ENCODE measurements at regions not wholly inside any gene's neighbourhood (a gene's known extent, or its start where the extent isn't known, plus 50 kb on each side); places are given as distances from the start of the nearest gene placed in this dataset.

- DNase-seq (ENCODE audit: low spot score) = peak; percentile 45
These were observed 236.6 kb upstream of the GSE1 start for GRCh38 chr16:85376292-85377095.

DNA sequence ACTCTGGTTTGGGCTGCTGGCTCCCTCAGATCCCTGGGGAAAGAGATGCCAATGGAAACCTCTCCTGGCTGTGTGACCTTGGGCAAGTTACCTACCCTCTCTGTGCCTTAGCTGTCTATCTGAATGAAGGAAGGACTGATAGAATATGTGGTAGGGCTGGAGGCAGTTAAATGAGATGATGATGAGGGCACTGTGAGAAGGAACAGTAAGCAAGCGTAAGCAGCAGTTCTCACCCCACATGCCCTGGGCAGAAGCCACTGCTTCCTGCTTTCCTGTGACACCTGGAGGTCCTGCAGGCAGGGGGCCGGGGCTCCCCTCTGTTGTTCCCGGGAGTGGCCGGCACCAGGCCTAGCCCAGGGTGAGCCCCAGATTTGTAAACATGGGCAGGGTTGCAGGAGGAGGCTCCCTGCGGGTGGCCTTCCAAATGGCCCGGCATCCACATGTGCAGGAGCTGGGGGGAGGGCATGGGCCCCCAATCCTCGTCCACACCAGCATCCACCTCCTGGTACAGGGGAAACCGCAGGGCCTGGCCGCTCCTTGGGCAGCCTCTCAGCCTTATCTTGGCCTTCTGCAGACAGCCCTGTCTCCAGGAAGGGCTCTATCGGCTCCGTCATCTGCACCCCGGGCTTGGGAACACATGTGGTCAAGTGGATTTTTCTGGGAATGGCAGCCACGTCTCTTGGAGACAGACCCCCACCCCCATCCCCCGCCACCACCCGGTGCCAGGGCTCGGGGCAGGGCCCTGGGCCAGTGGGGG lies 235.6 kb upstream of the GSE1 start:
- DNase-seq (ENCODE audit: low spot score) = no peak

GRCh38 chr16:85378145-85379040 lies 234.7 kb upstream of the GSE1 start:
- no peak for DNase-seq (ENCODE audit: low spot score)

DNA sequence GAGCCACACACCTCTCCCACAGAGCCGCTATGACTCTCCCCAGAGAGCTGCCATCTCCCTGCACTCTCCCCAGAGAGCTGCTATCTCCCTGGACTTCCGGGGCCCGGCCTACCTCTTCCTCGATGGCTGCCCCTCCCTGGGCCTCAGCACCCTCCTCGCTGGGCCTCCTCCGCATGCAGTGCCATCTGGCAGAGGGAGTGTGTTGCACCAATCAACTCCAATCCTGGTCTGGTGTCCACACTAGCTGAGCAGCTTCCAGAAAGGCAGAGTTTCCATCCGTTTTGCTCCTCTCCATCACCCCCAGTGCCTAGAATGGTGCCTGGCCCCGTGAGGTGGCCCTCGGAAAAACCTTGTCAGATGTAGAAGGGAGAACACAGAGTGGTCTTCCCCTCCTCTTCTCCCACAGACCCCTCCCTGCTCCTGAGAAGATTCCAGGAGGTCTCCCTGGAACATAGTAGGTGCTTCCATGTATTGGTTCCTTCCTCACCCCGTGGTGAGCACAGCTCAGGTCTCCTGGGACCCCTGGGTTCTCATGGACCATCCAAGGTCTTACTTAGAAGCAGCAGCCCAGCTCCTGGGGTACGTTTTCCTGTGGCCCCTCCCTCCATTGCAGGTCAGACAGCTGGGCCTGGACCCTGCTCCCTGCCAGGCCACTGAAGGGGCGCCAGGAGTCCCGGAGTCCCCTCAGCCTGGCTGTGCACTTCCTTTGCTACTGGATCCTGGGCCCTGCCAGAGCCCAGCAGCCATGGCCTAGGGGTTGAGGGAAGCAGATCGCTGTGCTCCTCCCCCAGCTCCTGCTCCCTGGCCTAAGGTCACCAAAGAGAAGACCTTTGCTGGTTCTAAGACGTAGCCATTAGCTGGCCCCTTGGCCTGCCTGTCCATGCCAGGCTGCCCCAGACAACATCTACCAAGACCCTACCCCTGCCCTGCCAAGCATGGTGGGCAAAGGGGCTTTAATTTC lies 233.8 kb upstream of the GSE1 start:
- DNase-seq (ENCODE audit: low spot score) = no peak

DNA sequence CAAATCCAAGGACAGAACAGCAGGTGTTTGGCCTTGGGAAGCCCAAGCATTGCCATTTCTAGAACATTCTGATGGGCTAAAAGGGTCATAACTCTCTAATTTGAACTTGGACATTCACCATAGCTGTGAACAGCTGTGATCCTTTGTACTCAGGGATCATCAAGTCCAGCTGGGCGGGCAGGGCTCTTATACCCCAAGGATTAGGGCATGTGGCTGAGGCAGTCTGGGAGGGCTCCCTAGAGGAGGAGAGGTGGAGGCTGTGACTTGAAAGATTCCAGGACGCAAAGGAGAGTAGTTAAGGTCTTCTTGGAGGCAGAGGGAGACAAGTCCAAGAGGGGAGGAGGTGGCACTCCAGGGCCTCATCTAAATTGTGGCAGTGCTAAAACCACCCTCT lies 233.1 kb upstream of the GSE1 start:
- no peak for DNase-seq (ENCODE audit: low spot score)

- DNase-seq (ENCODE audit: low spot score) = no peak
These were observed 232.0 kb upstream of the GSE1 start for GRCh38 chr16:85380905-85381737.

GRCh38 chr16:85381738-85382592 lies 231.2 kb upstream of the GSE1 start:
- DNase-seq (ENCODE audit: low spot score) = no peak

DNA sequence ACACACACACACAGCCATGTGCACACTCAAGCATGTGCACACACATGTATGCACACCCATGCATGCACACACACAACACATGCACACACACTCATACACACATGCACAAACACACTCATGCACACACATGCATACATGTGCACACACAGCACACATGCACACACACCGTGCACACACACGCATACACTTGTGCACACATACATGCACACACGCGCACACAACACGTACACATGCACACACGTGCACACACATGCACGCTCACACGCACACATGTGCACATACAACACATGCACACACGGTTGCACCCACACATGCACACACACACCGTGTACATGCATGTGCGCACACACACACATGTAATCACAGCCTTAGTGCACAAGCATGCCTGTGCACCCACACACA lies 230.4 kb upstream of the GSE1 start:
- DNase-seq (ENCODE audit: low spot score) = no peak

DNA sequence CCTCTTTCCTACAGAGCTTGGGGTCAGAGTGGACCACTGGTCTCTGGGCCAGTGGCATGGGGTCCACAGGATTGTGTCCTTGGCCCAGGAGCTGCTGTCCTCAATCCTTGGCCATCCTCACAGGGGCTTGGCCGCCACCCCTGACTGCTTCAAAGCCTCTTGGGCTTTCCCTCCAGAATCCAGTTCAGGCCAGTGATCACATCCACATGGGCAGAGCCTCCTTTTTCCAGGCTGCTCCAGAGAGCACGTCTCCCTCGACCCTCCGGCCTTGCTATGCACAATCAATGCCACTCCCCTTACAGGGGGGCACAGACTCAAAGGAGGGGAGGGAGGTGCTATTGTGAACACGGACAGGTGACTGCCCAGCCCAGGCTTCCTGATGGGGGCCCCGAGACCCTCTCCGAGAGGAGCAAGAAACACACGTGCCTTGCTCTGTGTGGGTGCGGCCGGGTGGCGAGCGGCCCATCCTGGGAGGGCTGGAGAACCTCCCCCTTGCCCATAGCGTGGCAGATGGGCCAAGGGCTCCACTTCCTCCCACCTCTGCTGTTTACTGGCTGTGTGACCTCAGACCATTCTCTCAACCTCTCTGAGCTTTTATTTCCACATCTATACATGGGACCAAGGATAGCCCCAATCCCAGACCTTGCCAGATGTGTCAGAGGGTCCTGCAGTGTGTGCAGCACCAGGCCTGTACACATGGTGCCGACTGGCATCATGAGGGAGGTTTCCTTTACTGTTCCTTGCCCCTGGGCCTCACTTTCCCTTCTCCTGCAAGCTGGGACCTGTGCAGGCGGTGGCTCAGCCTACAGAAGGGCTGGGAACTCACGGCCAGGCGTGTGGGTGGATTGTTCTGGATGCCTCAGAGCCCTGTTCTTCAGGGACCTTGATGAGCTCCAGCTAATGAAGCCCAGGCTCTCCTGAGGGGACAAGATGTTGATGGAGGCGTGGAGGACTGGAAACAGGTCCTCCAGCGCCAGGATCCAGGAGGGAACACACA lies 229.0 kb upstream of the GSE1 start:
- no peak for DNase-seq (ENCODE audit: low spot score)

DNA sequence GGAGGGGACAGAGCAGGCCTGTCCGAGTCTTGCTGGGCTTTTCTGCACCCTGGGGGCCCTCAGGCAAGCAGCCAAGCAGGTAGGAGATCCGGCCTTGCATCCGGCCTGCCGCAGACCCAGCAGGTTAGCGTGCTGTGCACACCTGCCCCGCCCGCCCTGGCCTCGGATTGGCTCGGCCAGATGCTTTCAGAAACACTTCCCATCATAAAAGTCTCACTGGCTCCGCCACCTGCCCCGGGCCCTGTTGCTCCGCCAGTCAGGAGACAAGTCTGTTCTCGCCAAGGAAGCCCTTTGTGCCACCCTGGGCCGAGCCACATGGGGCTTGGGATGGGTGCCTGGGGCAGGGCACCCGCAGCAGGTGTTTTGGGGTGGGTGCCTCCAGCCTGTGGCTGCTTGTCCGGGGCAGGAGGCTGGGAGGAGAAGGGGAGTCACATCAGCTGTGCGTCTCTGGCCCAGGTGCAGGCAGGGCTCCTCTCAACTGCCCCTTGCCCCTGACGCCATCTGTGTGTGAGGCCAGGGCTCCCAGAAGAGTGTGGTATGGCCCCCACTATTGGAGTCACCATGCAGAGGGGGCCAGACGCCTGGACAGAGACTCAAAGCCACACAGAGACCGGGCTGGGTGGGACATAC lies 228.2 kb upstream of the GSE1 start:
- DNase-seq (ENCODE audit: low spot score) = no peak

GRCh38 chr16:85385463-85386331 lies 227.4 kb upstream of the GSE1 start:
- no peak for DNase-seq (ENCODE audit: low spot score)

DNA sequence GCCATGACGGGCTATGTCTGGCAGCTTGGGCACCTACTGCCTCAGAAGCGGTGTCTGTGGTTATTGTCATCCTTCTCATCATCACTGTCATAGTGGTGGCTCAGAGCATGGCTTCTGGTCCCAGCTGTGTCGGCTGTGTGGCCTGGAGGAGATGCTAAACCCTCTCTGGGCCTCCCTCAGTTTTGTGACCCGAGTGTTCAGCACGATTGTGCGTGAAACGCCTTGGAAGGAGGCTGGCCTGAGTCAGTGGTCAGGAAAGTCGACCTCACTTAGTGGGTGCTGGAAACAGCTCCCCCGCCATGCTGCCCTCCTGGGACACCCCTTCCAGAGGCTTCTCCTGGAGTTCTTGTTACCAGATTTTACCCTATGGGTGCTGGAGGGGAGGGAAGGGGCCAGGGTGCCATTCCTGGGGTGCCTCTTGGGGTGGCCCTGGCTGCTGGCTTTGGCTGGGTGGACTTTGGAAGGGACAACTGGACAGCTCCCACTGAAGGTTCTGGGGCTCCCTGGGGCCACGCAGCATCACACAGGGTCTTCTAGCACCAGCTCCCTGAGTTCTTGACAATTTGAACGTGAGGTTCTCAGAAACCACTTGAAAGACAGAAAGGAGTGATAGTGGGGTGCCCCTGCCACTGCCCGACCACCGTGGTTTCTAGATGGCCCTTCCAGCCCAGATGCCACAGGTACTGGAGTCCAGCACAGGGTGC lies 226.5 kb upstream of the GSE1 start:
- DNase-seq (ENCODE audit: low spot score) = no peak

- DNase-seq (ENCODE audit: low spot score) = no peak
These were observed 226.0 kb upstream of the GSE1 start for GRCh38 chr16:85387171-85387507.

- DNase-seq (ENCODE audit: low spot score) = no peak
These were observed 225.3 kb upstream of the GSE1 start for GRCh38 chr16:85387731-85388295.

DNA sequence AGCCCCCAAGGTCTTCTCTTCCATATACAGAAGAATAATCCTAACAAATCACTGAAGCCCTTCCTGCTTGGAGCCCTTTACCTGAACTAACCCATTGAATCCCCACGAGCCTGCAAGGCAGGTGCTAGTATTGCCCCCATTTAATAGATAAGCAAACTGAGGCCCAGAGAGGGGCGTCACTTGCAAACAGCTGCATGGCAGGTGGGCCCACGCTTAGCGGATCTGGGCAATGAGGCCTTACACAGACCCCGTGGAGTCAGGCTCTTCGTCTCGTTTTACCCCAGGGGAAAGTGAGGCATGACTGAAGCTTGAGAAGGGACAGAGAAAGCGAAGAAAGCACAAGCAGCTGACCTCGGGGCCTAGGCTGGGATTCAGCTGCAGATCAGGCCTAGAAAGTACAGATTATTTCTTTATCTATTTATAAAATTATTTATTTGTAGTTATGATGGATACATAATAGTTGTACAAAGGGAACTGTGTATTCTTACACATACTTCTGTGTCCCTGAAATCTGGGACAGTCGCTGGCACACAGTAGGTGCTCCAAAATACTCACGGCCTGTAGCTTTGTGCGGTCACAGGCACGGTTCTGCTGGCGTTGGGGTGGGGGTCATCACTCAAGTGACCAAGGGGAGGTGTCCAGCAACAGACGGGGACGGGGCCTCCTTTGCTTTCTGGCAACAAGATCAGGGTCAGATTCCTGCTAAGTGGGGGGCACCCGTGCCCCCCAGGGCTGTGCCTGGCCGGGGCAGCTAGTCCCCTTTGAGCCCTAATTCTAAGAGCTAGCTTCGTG lies 223.2 kb upstream of the GSE1 start:
- DNase-seq (ENCODE audit: low spot score) = no peak

Data from hematopoietic multipotent progenitor cell treated with erythropoietin and hydrocortisone succinate and interleukin-3 and kit ligand, for 17 days (in vitro differentiated cells).